ENCODE measurements at regions not wholly inside any gene's neighbourhood (a gene's known extent, or its start where the extent isn't known, plus 50 kb on each side); places are given as distances from the start of the nearest gene placed in this dataset.

DNA sequence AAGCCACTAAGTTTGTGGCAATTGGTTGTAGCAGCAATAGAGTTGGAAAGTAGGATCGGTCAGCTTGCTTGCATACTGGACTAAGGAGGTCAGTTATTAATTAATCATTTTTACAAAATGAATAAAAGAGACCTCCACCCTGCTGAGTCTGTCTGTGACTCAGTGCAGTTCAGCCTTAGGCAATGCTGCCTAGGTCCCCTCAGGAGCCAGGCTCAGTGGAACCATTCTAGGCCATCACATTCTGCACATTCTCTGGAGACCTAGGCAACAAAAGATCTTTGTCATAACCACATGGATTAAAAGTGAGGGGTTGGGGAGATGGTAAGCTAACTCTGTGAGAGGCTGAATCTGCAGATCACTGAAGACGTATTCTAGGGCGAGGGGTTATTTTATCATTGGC is 178.7 kb upstream of the CADM1 start:
- Histone ChIP-seq H3K27me3 (no peaks in the 10 kb centered on the region), H3K9me3 (no peaks in the 10 kb centered on the region), H3K27ac (no peak overlapping the region), H3K4me1 (no peaks in the 10 kb centered on the region), H3K36me3 (no peaks in the 10 kb centered on the region), H3K4me3 (no peak overlapping the region)
- TF ChIP-seq EP300 (IDR thresholded peaks at IDR 0.05): no peak
- no peak for TF ChIP-seq POLR2AphosphoS5 (IDR thresholded peaks at IDR 0.05)
- no peak for TF ChIP-seq POLR2A (IDR thresholded peaks at IDR 0.05)
- TF ChIP-seq, protein P1, sequence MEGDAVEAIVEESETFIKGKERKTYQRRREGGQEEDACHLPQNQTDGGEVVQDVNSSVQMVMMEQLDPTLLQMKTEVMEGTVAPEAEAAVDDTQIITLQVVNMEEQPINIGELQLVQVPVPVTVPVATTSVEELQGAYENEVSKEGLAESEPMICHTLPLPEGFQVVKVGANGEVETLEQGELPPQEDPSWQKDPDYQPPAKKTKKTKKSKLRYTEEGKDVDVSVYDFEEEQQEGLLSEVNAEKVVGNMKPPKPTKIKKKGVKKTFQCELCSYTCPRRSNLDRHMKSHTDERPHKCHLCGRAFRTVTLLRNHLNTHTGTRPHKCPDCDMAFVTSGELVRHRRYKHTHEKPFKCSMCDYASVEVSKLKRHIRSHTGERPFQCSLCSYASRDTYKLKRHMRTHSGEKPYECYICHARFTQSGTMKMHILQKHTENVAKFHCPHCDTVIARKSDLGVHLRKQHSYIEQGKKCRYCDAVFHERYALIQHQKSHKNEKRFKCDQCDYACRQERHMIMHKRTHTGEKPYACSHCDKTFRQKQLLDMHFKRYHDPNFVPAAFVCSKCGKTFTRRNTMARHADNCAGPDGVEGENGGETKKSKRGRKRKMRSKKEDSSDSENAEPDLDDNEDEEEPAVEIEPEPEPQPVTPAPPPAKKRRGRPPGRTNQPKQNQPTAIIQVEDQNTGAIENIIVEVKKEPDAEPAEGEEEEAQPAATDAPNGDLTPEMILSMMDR (IDR thresholded peaks at IDR 0.05): no peak
- DNase-seq (no peak), ATAC-seq (ENCODE audit: low FRiP score in 2 of 2) (peak in 1 of 2 donors; percentile 28)
- WGBS, 2 donors: 77 to 89% methylated on average over 3 of the region's 3 CpGs

GRCh38 chr11:115682101-115682500 is 177.9 kb upstream of the CADM1 start:
- Histone ChIP-seq H3K36me3 (no peaks in the 10 kb centered on the region), H3K27ac (no peak overlapping the region), H3K4me3 (no peak overlapping the region), H3K27me3 (no peaks in the 10 kb centered on the region), H3K9me3 (no peaks in the 10 kb centered on the region), H3K4me1 (no peaks in the 10 kb centered on the region)
- no peak for ATAC-seq (ENCODE audit: low FRiP score in 2 of 2)
- 69 to 72% methylated on average over 5 of the region's 5 CpGs for WGBS, 2 donors
- DNase-seq: no peak
- TF ChIP-seq POLR2A (IDR thresholded peaks at IDR 0.05) (no peak), EP300 (IDR thresholded peaks at IDR 0.05) (no peak), POLR2AphosphoS5 (IDR thresholded peaks at IDR 0.05) (no peak)
- TF ChIP-seq, protein P1 (IDR thresholded peaks at IDR 0.05): no peak

- TF ChIP-seq POLR2A (IDR thresholded peaks at IDR 0.05) (no peak), EP300 (IDR thresholded peaks at IDR 0.05) (no peak), POLR2AphosphoS5 (IDR thresholded peaks at IDR 0.05) (no peak)
- TF ChIP-seq, protein P1 (IDR thresholded peaks at IDR 0.05): no peak
- no peaks in the 10 kb centered on the region for H3K4me1 ChIP-seq
- WGBS, 2 donors: 72 to 82% methylated on average over 4 of the region's 4 CpGs
Measured at GRCh38 chr11:115679945-115680344, 175.7 kb upstream of the CADM1 start.

GRCh38 chr11:115678942-115679341 is 174.7 kb upstream of the CADM1 start:
- Histone ChIP-seq H3K36me3 (no peaks in the 10 kb centered on the region), H3K4me3 (no peak overlapping the region), H3K9me3 (no peaks in the 10 kb centered on the region), H3K27ac (no peak overlapping the region), H3K27me3 (no peaks in the 10 kb centered on the region), H3K4me1 (no peaks in the 10 kb centered on the region)
- WGBS, 2 donors: 71 to 77% methylated on average over 5 of the region's 5 CpGs
- TF ChIP-seq POLR2A (IDR thresholded peaks at IDR 0.05) (no peak), EP300 (IDR thresholded peaks at IDR 0.05) (no peak), POLR2AphosphoS5 (IDR thresholded peaks at IDR 0.05) (no peak)
- TF ChIP-seq, protein P1 (IDR thresholded peaks at IDR 0.05): no peak
- DNase-seq (no peak), ATAC-seq (ENCODE audit: low FRiP score in 2 of 2) (no peak)

More at GRCh38 chr11:115679945-115680344, 175.7 kb upstream of the CADM1 start:
- Histone ChIP-seq H3K27me3 (no peaks in the 10 kb centered on the region), H3K9me3 (no peaks in the 10 kb centered on the region), H3K27ac (no peak overlapping the region), H3K36me3 (no peaks in the 10 kb centered on the region), H3K4me3 (no peak overlapping the region)
- DNase-seq: no peak
- no peak for ATAC-seq (ENCODE audit: low FRiP score in 2 of 2)

DNA sequence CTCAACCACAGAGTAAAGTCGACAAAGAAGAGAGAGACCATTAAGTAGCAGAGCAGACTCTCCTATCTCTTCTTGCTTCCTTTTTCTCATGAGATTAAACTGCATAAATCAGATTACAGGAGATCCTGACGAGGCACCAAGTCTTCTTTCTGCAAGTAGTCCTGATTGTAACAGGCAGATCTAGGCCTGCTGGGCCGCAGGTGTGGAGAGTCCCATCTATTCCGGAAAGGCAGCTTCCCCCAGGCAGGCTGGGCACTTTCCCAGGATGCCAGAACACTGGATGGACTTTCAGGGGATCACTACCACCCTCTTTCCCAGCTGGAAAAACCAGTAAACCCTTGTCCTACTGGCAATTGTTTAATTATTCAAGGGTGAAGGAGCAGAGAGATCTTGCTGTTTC is 173.0 kb upstream of the CADM1 start:
- TF ChIP-seq POLR2A (IDR thresholded peaks at IDR 0.05): no peak
- WGBS, 2 donors: 76 to 85% methylated on average over 4 of the region's 4 CpGs
- Histone ChIP-seq H3K36me3 (no peaks in the 10 kb centered on the region), H3K27ac (no peak overlapping the region), H3K9me3 (no peaks in the 10 kb centered on the region), H3K4me1 (peaks cover 0 to 9% (median 0%) of the 10 kb centered on the region in 4 donors), H3K4me3 (no peak overlapping the region), H3K27me3 (no peaks in the 10 kb centered on the region)
- no peak for ATAC-seq (ENCODE audit: low FRiP score in 2 of 2)
- DNase-seq: no peak
